HG03175 (cell line): ENCODE measurements at regions not wholly inside any gene's neighbourhood (a gene's known extent, or its start where the extent isn't known, plus 50 kb on each side); places are given as distances from the start of the nearest gene placed in this dataset.

Source experiments
- ATAC-seq: cut with Tn5 transposase; IDR thresholded peaks from one replicate; pipeline ENCODE4 v1.9.1; 2021; ENCODE audit warnings: mild to moderate bottlenecking, moderate library complexity; ENCODE audit not compliant: unreplicated experiment

DNA sequence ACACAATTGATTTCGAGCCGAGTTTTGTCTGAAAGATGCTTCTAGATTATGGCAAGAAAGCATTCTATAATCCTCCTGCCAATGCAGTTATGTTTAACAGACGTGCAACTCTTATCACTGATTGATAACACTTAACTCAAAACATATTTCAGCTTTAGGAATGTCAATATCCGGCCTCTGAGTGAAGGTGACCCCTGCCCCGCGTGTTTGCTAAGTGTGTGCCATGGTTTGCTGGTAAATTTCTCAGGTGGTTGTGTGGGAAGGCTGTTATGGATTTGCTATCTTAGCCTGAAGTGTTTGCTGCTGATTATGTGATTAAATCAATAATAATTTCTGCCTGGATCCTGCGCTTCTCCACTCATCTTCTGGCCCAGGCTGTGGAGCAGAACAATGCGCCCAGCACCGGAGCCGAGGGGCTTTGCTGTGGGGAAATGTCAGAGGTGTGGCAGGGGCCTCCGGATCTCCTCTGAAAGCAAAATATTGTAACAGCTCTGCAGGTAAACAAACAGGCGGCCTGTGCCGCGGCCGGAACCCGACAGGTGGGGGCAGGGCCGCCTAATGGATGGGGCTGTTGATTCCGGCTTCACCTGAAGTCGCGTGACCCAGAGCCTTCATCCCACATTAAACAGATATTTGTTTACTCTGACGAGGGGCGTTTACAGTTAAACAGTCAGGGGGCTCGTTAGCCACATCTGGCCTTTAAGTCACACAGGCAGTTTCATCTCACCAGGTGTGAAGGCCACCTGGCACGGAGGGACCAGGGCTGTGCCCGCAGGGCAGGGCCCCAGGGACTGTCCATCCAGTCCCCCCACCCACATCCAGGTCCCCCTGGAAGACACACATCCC is 210.7 kb upstream of the SALL3 start:
- ATAC-seq: no peak

DNA sequence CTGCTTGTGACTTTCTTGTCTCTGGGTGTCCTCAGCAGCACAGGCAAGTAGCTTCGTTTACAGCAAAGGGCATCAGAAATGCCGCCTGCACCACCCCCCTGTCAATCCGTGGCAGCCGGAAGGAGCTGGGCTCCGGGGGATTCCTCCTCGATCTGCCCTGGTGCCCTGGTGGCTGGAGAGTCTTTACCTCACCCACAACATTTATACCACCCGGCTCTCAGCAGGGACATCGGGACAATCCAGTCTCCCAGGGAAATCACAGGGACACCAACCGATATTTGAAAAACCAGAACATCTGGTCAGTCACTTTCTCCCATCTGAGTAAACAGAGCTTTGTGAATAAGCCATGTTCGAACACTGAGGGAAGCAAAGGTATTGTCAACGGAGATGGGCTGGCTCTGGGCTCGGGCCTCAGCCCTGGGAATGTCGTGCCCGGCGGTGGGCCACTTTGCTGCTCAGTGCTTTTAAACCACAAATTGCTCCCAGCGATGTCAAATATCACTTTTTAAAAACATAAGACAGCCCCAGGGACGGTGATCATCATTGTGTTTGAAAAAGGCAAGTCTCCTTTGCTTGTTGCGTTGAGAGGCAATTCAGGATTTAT is 210.0 kb upstream of the SALL3 start:
- no peak for ATAC-seq

DNA sequence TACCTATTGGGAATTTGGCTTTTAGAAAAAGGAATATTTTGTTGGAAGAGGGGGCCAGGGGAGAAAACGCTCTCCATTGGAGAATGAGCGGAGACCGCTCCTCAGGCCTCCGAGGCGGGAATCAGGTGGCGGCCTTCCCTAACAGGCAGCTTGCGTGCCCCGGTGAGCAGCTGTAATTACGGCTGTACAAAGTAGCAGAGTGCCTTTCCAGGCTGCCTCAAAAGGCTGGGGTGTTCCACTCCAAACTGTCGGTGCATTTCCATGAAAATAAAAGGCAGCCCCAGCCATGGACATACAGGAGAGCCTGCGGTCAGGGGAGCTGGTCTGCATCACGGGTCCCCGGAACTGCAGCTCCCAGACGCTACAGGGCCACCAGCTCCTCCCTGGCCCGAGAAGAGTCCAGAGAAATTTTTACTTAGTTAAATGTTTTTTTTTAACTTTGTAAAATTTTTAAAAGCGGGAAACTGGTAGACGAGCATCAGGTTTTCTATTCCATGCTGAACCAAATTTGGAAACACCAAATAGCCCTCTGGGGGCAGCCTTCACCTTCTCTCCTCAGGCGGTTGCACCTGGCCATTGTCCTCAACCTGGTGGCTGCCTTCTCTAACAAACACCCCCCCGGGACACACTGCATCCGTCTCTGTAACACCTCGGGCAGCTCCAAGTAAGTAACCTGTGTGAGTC is 209.3 kb upstream of the SALL3 start:
- ATAC-seq: no peak

- ATAC-seq: no peak
Measured at GRCh38 chr18:78770823-78771139, 208.8 kb upstream of the SALL3 start.

DNA sequence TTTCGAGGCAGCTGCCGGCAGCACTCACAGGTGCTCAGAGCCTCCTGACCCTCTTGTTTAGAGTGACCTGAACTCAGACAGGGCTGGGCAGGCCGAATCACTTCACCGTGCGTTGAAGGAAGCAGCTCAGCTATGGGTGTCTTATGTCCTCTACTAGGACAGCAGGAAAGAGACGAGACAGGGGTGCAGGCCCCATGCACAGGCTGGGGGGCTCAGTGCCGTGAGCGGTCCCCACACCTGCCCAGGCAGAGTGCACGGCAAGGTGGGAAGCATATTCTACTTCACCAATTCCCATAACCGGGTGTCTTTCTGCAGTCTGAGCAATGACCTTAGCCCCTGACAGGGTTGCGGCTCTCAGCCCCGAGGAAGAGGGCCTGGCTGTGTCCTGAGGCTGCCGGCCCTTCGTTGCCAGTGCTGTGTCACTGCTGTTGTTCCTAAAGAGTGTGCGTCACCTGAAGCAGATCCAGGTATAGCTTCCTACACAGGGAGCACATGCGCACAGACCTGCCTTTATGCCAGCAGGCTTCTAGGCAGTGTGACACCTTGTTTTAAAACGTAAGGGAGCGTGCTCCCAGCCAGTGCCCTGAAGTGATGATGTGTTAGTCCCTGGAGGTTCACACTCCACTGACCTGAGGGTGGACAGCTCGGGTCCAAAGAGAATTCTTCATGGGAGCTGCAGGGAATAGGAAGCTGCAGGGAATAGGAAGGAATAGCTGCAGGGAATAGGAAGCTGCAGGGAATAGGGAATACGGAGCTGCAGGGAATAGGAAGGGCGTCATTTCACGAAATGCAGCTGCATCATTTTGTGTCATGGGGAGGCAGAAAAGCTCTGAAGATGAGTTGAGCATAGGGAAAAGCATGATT is 207.9 kb upstream of the SALL3 start:
- no peak for ATAC-seq

- no peak for ATAC-seq
Measured at GRCh38 chr18:78772360-78773302, 207.0 kb upstream of the SALL3 start.

DNA sequence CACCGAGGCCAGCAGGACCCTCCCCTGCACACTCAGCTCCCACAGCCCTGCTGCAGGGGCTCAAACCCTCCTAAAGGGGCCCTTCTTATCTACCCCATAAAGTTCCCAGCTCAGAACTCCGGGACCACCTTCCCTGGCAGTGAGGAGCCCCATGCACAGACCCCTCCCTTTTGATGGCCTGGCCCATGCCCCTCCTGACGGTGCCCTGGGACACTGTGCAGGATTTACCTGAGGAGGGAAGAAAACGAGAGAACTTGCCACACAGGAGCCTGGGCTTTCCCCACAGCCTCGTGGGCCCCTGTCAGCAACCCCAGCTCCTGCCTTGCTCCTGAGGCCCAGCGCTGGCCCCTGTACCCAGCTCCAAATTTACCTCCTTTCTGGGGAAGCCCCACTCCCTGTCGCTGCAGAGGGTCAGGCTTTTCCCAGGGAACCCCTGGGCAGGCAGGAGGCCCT is 206.3 kb upstream of the SALL3 start:
- no peak for ATAC-seq

- no peak for ATAC-seq
Measured at GRCh38 chr18:78773819-78774218, 205.8 kb upstream of the SALL3 start.

DNA sequence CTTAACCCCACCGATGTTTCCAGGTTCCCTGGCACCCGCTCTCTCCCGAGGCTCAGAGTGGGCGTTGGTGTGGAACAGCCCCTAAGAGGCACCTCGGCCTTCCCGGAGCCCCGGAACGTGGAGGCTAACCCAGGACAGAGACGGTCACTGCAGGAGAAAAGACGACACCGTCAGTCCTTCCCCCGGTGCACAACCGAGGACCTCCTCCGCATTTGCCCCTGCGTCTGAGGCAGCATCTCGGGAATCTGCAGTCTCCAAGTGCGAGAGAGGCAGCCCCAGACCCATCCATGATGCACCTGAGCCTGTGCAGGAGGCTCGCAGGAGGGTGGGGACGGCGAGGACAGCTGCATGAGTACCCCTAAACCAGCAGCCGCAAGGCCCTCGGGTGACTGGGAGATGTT is 204.9 kb upstream of the SALL3 start:
- ATAC-seq: no peak

DNA sequence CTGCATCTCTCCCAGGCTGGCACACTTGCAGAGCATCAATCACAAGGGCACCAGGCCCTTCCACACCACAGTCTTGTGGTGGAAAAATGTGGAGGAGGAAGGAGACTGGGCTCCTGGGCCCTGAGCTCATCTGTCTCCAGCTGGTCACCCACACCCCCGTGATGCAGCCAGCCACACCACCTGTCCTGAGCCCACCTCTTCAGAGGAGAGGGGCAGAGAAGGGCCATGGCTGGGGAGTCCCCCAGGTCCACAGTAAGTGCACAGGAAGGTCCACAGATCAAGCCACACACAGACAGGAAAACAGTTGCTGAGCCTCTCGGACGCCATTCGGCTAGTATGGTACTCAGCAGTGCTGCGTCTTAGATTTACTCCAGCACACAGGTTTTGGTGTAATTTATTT is 203.5 kb upstream of the SALL3 start:
- no peak for ATAC-seq

DNA sequence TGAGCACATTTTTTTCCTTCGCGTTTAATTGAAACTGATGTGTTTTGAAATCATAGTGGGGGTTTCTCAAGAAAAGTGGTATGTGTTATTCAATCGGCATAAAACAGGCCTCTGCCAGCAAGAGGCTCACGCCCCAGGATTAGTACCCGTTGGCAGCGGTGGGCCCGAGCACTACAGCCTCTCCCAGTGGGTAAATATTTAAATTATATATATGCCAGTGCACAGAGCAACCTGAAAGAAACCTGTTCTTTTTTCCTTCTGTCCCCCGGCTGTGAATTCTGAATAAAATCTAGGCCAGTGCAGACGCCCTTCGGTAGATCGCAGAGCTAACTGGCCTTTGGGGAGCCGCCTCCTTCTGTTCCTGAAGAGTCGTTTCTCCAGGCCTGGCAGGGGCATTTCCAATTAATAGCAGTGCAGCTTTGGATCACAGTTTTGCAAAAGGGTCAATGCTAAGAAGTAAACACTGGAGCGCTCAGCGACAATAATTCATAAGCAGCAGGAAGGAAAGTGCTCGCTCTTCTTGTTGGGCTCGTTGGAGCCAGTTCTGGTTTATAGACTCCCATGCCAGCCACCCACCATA is 202.8 kb upstream of the SALL3 start:
- ATAC-seq: no peak

GRCh38 chr18:78777992-78778391 is 201.6 kb upstream of the SALL3 start:
- no peak for ATAC-seq

DNA sequence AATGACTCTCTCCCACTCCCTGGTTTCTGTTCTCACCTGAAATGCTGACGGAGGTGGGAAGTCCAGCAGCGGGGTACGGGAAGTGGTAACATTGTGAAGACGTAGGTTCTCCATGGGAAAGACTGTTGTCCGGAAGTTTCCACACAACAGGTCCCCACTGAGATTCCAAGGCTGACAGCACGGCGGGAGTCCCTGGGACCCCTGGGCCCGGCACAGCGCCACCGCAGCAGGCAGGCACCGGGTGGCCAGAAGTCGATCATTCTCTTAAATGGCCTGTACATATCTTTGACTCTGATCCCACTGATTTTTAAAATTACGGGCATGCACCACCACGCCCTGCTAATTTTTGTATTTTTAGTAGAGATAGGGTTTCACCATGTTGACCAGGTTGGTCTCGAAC is 201.0 kb upstream of the SALL3 start:
- no peak for ATAC-seq

- no peak for ATAC-seq
Measured at GRCh38 chr18:78779996-78780718, 199.5 kb upstream of the SALL3 start.

- no peak for ATAC-seq
Measured at GRCh38 chr18:78780719-78781600, 198.7 kb upstream of the SALL3 start.

DNA sequence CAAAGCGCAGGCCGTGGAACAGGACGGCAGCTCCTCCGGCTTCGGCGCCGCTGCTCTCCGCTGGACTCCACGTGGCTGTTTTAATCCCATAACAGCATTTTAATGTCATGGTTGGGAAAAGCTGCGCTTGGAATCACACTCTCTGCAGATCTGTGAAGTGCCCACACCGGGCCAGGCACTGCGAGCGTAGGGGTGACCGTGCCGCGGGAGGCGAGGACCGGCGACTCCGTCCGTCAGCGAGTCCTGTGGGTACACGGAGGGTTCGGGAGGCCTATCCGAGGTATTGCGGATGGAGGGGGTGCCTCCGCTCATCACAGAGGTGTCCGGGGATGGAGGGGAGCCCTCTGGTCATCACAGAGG is 198.0 kb upstream of the SALL3 start:
- no peak for ATAC-seq

DNA sequence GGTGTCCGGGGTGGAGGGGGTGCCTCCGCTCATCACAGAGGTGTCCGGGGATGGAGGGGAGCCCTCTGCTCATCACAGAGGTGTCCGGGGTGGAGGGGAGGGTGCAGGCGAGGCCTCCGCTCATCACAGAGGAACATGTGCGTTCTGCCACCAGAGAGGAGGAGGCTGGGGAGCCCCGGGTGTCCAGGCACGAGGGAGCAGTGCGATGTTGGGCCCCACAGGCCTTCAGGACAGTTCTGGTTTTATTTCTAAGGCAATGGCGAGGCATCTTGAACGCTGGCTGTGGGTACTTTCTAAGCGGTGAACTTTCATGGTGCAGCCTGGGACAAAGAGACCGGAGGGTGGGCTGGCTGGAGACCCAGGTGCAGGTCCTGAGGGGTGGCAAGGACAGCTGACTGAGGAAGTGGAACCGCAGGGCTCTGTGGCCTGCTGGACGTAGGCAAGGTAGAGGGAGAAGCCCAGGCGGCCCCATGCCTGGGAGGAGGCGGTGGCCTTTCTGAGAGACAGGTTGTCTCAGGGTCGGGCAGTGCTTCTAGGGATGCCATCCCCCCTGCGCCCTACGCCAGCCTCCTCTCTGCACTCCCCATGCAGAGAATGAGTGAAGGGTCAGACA is 196.6 kb upstream of the SALL3 start:
- no peak for ATAC-seq

DNA sequence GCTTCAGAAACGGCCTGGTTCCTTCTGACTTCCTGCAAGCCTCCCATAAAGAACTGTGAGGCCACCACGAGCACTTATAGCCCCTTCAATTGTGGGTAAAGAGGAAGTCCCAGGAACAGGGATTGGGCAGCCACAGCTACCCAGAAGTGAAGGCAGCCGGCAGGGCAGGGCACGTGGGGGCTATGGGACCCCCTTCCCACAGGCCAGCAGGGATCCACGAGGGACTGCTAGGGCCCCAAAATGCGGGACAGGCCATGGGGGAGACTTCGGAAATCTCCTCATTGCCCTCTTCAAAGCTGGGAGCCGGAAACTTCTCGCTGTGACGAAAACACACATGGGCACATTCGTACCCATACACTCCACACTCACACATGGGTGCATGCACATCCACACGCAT is 196.1 kb upstream of the SALL3 start:
- ATAC-seq: no peak
